ENCODE measurements at regions not wholly inside any gene's neighbourhood (a gene's known extent, or its start where the extent isn't known, plus 50 kb on each side); places are given as distances from the start of the nearest gene placed in this dataset.

DNA sequence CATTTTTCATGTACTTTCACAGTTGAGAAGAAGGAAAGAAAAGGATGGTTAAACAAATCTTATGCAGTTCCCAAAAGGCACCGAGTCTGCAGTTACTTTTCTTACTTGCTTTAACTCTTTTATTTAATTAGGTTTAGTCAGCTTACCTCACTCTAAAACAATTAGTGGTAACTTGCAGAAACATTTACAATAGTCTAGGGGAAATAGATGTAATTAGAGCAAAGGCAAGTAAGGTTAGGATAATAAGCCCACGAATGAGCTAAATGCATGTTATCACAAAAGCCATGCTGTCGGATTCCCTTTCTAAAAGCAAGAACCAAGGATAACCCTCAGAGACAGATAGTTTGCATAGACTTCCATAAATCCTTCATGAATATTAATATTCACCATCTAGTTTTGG, 82.0 kb upstream of the VCX2 start:
- TF ChIP-seq, protein P1, sequence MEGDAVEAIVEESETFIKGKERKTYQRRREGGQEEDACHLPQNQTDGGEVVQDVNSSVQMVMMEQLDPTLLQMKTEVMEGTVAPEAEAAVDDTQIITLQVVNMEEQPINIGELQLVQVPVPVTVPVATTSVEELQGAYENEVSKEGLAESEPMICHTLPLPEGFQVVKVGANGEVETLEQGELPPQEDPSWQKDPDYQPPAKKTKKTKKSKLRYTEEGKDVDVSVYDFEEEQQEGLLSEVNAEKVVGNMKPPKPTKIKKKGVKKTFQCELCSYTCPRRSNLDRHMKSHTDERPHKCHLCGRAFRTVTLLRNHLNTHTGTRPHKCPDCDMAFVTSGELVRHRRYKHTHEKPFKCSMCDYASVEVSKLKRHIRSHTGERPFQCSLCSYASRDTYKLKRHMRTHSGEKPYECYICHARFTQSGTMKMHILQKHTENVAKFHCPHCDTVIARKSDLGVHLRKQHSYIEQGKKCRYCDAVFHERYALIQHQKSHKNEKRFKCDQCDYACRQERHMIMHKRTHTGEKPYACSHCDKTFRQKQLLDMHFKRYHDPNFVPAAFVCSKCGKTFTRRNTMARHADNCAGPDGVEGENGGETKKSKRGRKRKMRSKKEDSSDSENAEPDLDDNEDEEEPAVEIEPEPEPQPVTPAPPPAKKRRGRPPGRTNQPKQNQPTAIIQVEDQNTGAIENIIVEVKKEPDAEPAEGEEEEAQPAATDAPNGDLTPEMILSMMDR (IDR thresholded peaks at IDR 0.05; ENCODE audit: borderline replicate concordance, extremely low read depth, low read length, poor library complexity, severe bottlenecking), result no peak
- no peak for TF ChIP-seq EZH2 (IDR thresholded peaks at IDR 0.05; ENCODE audit: borderline replicate concordance, low read depth, low read length, severe bottlenecking)

All from DND-41 (cell line).